NT2/D1 (cell line): ENCODE measurements at regions not wholly inside any gene's neighbourhood (a gene's known extent, or its start where the extent isn't known, plus 50 kb on each side); places are given as distances from the start of the nearest gene placed in this dataset.

Source experiments
- DNase-seq: peaks from one replicate; pipeline ENCODE4 v3.0.0-alpha.2; 2011; ENCODE audit warnings: low read depth, low spot score
- H3K27me3 ChIP-seq: 2 replicates; pipeline ENCODE4 v1.6.0; 2011; ENCODE audit warnings: mild to moderate bottlenecking; ENCODE audit not compliant: insufficient read length, insufficient read depth
- H3K36me3 ChIP-seq: 2 replicates; pipeline ENCODE4 v1.6.1; 2011; ENCODE audit warnings: mild to moderate bottlenecking, low read length, mixed read lengths; ENCODE audit not compliant: insufficient read depth, insufficient read length
- H3K4me1 ChIP-seq: 2 replicates; pipeline ENCODE4 v1.5.1; 2011; ENCODE audit not compliant: insufficient read depth, insufficient read length
- H3K4me3 ChIP-seq: 2 replicates; pipeline ENCODE4 v1.5.1; 2011; ENCODE audit warnings: low read depth; ENCODE audit not compliant: insufficient read length
- H3K9ac ChIP-seq: 2 replicates; pipeline ENCODE4 v1.6.0; 2011; ENCODE audit warnings: low read depth; ENCODE audit not compliant: insufficient read length
- H3K9me3 ChIP-seq: 2 replicates; pipeline ENCODE4 v1.5.1; 2011; ENCODE audit warnings: mild to moderate bottlenecking, low read length; ENCODE audit not compliant: insufficient read depth
- SUZ12 ChIP-seq: IDR thresholded peaks from 2 replicates; pipeline ENCODE4 v1.6.1; 2011; ENCODE audit not compliant: insufficient read length, insufficient read depth; ENCODE audit errors: extremely low read depth
- YY1 ChIP-seq: IDR thresholded peaks from 2 replicates; pipeline ENCODE4 v1.6.1; 2011; ENCODE audit not compliant: insufficient read length, insufficient read depth
- ZNF274 ChIP-seq: IDR thresholded peaks from 2 replicates; pipeline ENCODE4 v1.6.1; 2011; ENCODE audit warnings: mild to moderate bottlenecking, low read depth, low read length

DNA sequence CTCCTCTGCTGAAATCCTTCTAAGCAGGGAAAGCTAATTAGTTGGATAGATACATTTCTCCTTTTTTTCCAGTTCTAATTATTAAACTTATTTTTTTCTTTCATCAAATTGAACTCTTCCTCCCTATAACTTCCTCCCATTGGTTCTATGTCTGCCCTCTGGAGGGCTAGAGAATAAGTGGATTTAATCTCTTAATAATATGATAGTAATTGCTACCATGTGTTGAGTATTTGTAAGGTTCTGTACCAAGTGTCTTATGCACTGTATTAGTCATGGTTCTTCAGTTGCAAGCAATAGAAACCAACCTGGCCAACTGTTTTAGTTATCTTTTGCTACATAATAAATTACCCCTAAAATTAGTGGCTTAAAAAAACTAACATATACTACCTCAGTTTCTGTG is 190.5 kb upstream of the PLXNC1 start:
- Histone ChIP-seq H3K9me3 (no peaks in the 10 kb centered on the region), H3K4me3 (no peak overlapping the region), H3K9ac (no peak overlapping the region), H3K27me3 (no peaks in the 10 kb centered on the region), H3K4me1 (no peaks in the 10 kb centered on the region), H3K36me3 (no peaks in the 10 kb centered on the region)
- DNase-seq: no peak
- TF ChIP-seq ZNF274 (no peak), SUZ12 (no peak)

DNA sequence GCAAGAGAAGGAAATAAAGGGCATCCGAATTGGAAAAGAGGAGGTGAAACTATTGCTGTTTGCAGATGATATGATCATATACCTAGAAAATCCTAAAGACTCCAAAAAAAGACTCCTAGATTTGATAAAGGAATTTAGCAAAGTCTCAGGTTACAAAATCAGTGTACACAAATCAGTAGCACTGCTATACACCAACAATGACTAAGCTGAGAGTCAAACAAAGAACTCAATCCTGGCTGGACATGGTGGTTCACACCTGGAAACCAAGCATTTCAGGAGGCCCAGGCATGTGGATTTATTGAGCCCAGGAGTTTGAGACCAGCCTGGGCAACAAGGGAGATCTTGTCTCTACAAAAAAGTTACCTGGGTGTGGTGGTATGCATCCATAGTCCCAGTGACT is 188.7 kb upstream of the PLXNC1 start:
- no peak overlapping the region for H3K4me3 ChIP-seq
- H3K4me1 ChIP-seq: no peaks in the 10 kb centered on the region
- DNase-seq: no peak
- no peaks in the 10 kb centered on the region for H3K9me3 ChIP-seq
- no peak overlapping the region for H3K9ac ChIP-seq
- TF ChIP-seq SUZ12: no peak
- TF ChIP-seq YY1: no peak
- TF ChIP-seq ZNF274: no peak
- no peaks in the 10 kb centered on the region for H3K36me3 ChIP-seq
- no peaks in the 10 kb centered on the region for H3K27me3 ChIP-seq

GRCh38 chr12:93960521-93960920 is 187.9 kb upstream of the PLXNC1 start:
- Histone ChIP-seq H3K4me1 (no peaks in the 10 kb centered on the region), H3K9ac (no peak overlapping the region), H3K4me3 (no peak overlapping the region), H3K36me3 (no peaks in the 10 kb centered on the region), H3K27me3 (no peaks in the 10 kb centered on the region), H3K9me3 (no peaks in the 10 kb centered on the region)
- TF ChIP-seq ZNF274: no peak
- TF ChIP-seq SUZ12: no peak
- no peak for TF ChIP-seq YY1
- DNase-seq: no peak

DNA sequence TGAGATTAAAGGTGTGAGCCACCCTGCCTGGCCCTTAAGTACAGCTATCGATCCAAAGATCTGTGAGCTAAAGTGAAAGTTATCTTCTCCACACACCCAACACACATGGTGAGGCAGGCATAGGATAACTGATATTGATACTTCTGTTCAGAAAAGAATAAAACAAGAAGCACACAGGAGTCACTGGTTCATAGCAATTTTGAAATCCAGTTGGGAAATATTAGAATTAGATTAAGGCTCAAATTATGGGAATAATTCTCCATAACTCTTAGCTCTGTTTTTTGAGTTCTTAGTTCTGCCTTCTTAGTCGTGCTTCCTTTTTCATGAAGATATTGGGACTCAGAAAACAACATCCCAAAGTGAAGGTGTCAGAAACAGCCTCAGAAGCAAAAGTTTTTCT is 186.0 kb upstream of the PLXNC1 start:
- no peaks in the 10 kb centered on the region for H3K9me3 ChIP-seq
- no peaks in the 10 kb centered on the region for H3K4me1 ChIP-seq
- no peak for TF ChIP-seq SUZ12
- no peak for TF ChIP-seq ZNF274
- no peak overlapping the region for H3K9ac ChIP-seq
- no peaks in the 10 kb centered on the region for H3K36me3 ChIP-seq
- H3K27me3 ChIP-seq: no peaks in the 10 kb centered on the region
- DNase-seq: no peak
- no peak overlapping the region for H3K4me3 ChIP-seq

GRCh38 chr12:93964936-93965335 is 183.4 kb upstream of the PLXNC1 start:
- Histone ChIP-seq H3K9ac (no peak overlapping the region), H3K9me3 (no peaks in the 10 kb centered on the region), H3K36me3 (no peaks in the 10 kb centered on the region), H3K4me3 (no peak overlapping the region), H3K4me1 (no peaks in the 10 kb centered on the region), H3K27me3 (no peaks in the 10 kb centered on the region)
- DNase-seq: no peak
- TF ChIP-seq SUZ12: no peak

- Histone ChIP-seq H3K4me1 (no peaks in the 10 kb centered on the region), H3K27me3 (no peaks in the 10 kb centered on the region), H3K4me3 (no peak overlapping the region), H3K36me3 (no peaks in the 10 kb centered on the region), H3K9ac (no peak overlapping the region), H3K9me3 (0 out of 2 replicates have a peak, but pooled peaks cover 5% of the 10 kb centered on the region)
- TF ChIP-seq YY1 (no peak), ZNF274 (no peak), SUZ12 (no peak)
- DNase-seq: no peak
Observed at GRCh38 chr12:93966516-93967133, 181.8 kb upstream of the PLXNC1 start.

GRCh38 chr12:93967454-93967853 is 180.9 kb upstream of the PLXNC1 start:
- Histone ChIP-seq H3K4me3 (no peak overlapping the region), H3K36me3 (no peaks in the 10 kb centered on the region), H3K9ac (no peak overlapping the region), H3K9me3 (0 out of 2 replicates have a peak, but pooled peaks cover 6% of the 10 kb centered on the region), H3K27me3 (no peaks in the 10 kb centered on the region), H3K4me1 (no peaks in the 10 kb centered on the region)
- TF ChIP-seq YY1 (no peak), SUZ12 (no peak), ZNF274 (no peak)
- DNase-seq: no peak
